Transverse colon (tissue), 4 donors: ENCODE measurements at regions not wholly inside any gene's neighbourhood (a gene's known extent, or its start where the extent isn't known, plus 50 kb on each side); places are given as distances from the start of the nearest gene placed in this dataset.

Experiments
- DNase-seq: peaks from one replicate; pipeline ENCODE4 v3.0.0-alpha.2; 2019
- H3K27ac ChIP-seq, 4 donors: fragments of 200-600 bp; sonication (generic); 2 replicates each; pipeline ENCODE4 v1.5.1; 2016 to 2018; ENCODE audit warnings: inconsistent platforms in 4 of 4
- H3K27me3 ChIP-seq: fragments of 200-600 bp; sonication (generic); 2 replicates; pipeline ENCODE4 v1.5.1; 2017; ENCODE audit warnings: inconsistent platforms
- H3K36me3 ChIP-seq, 4 donors: fragments of 200-600 bp; sonication (generic); 2 replicates each; pipeline ENCODE4 v1.5.1; 2017 to 2019; ENCODE audit warnings: inconsistent platforms in 4 of 4
- H3K4me1 ChIP-seq, 4 donors: fragments of 200-600 bp; sonication (generic); 2 replicates each; pipeline ENCODE4 v1.5.1; 2017 to 2020; ENCODE audit warnings: inconsistent platforms in 4 of 4
- H3K4me3 ChIP-seq, 4 donors: fragments of 200-600 bp; sonication (generic); 1 replicate in 1 of 4; 2 replicates in 3 of 4; pipeline versions ENCODE4 v1.5.1 to v1.6.1; 2017 to 2019; ENCODE audit warnings: inconsistent platforms in 4 of 4
- H3K9me3 ChIP-seq, 2 donors: fragments of 200-600 bp; sonication (generic); 2 replicates each; pipeline ENCODE4 v1.5.1; 2017 to 2019; ENCODE audit warnings: inconsistent platforms in 2 of 2
- CTCF ChIP-seq, 5 experiments: fragments of 200-600 bp in 3 of 5; fragments of 450-650 bp in 2 of 5; sonication (generic) in 3 of 5; IDR thresholded peaks; 1 replicate in 2 of 5; 2 replicates in 3 of 5; pipeline ENCODE4 v1.5.1; 2016 to 2017; ENCODE audit warnings: antibody characterized with exemption in 5 of 5, inconsistent platforms in 3 of 5, mild to moderate bottlenecking in 2 of 5, moderate library complexity in 1 of 5
- EP300 ChIP-seq: sonication (generic); formaldehyde crosslinking; IDR thresholded peaks from one replicate; pipeline ENCODE4 v1.6.1; 2017; ENCODE audit warnings: antibody characterized with exemption, low read depth
- POLR2A ChIP-seq: fragments of 450-650 bp; IDR thresholded peaks from one replicate; pipeline ENCODE4 v1.6.1; 2016; ENCODE audit warnings: antibody characterized with exemption, mild to moderate bottlenecking, moderate library complexity
- POLR2AphosphoS5 ChIP-seq, 3 donors: sonication (generic); formaldehyde crosslinking; IDR thresholded peaks; one replicate each; pipeline ENCODE4 v1.6.1; 2016; ENCODE audit warnings: antibody characterized with exemption in 3 of 3
- WGBS, 2 donors: methylation state at CpG; one replicate each; pipeline ENCODE4 v1.1.5; 2018; ENCODE audit warnings: low coverage in 1 of 2; 5-methylcytosine and 5-hydroxymethylcytosine counted together
- in situ Hi-C, 4 donors: fragments of 200-750 bp; cut with MboI; loops; one replicate each; pipeline versions ENCODE4 v1.15.0 to v1.15.1; 2017; ENCODE audit warnings: low sequenced_read_pairs in 3 of 4, low pct_ligation_motif_present in 1 of 4, low pct_unique_long_range_greater_than_20kb in 1 of 4
- intact Hi-C: fragments of 100-400 bp; cut with DNase I; formaldehyde crosslinking; loops from one replicate; pipeline ENCODE4 v1.15.1; 2023; ENCODE audit warnings: low total_unique reads

GRCh38 chr21:16309250-16309971 is 579.6 kb downstream of the USP25 start:
- intact Hi-C loops (no loop called here), in situ Hi-C loops (no loop called here)
- DNase-seq: no peak
- 78 to 86% methylated on average over 12 to 17 of the region's 17 CpGs for WGBS, 2 donors
- Histone ChIP-seq H3K27ac (no peak overlapping the region), H3K27me3 (no peaks in the 10 kb centered on the region), H3K4me1 (no peaks in the 10 kb centered on the region), H3K9me3 (no peaks in the 10 kb centered on the region), H3K36me3 (no peaks in the 10 kb centered on the region), H3K4me3 (no peak overlapping the region)
- TF ChIP-seq POLR2A (no peak), EP300 (no peak), POLR2AphosphoS5 (IDR thresholded peaks at IDR 0.05) (no peak), CTCF (IDR thresholded peaks at IDR 0.05) (no peak)

- no peaks in the 10 kb centered on the region for H3K27me3 ChIP-seq
- H3K4me3 ChIP-seq: no peak overlapping the region
- no peaks in the 10 kb centered on the region for H3K9me3 ChIP-seq
- intact Hi-C loops (no loop called here), in situ Hi-C loops (no loop called here)
- whole genome bisulfite sequencing, 2 donors: 80 to 90% methylated on average over 8 to 9 of the region's 9 CpGs
- no peak overlapping the region for H3K27ac ChIP-seq
- no peaks in the 10 kb centered on the region for H3K4me1 ChIP-seq
- H3K36me3 ChIP-seq: no peaks in the 10 kb centered on the region
- TF ChIP-seq POLR2AphosphoS5 (IDR thresholded peaks at IDR 0.05): no peak
- no peak for TF ChIP-seq EP300
- TF ChIP-seq CTCF (IDR thresholded peaks at IDR 0.05): no peak
- no peak for TF ChIP-seq POLR2A
- DNase-seq: no peak
These were observed 580.4 kb downstream of the USP25 start for GRCh38 chr21:16310176-16310575.

- TF ChIP-seq POLR2AphosphoS5 (IDR thresholded peaks at IDR 0.05) (no peak), CTCF (IDR thresholded peaks at IDR 0.05) (no peak), EP300 (no peak), POLR2A (no peak)
- intact Hi-C loops: no loop called here
- no peak for DNase-seq
- Histone ChIP-seq H3K4me3 (no peak overlapping the region), H3K27ac (no peak overlapping the region), H3K9me3 (no peaks in the 10 kb centered on the region), H3K27me3 (no peaks in the 10 kb centered on the region), H3K4me1 (no peaks in the 10 kb centered on the region), H3K36me3 (no peaks in the 10 kb centered on the region)
- 73 to 86% methylated on average over 3 of the region's 3 CpGs for WGBS, 2 donors
- in situ Hi-C loops: no loop called here
These were observed 581.4 kb downstream of the USP25 start for GRCh38 chr21:16311229-16311628.

- Histone ChIP-seq H3K9me3 (no peaks in the 10 kb centered on the region), H3K4me3 (no peak overlapping the region)
These were observed 582.5 kb downstream of the USP25 start for GRCh38 chr21:16312321-16312720.

More at GRCh38 chr21:16312321-16312720, 582.5 kb downstream of the USP25 start:
- no peak for TF ChIP-seq EP300
- no peak for TF ChIP-seq CTCF (IDR thresholded peaks at IDR 0.05)
- no peak for TF ChIP-seq POLR2A
- TF ChIP-seq POLR2AphosphoS5 (IDR thresholded peaks at IDR 0.05): no peak
- H3K36me3 ChIP-seq: no peaks in the 10 kb centered on the region
- DNase-seq: no peak
- no peaks in the 10 kb centered on the region for H3K4me1 ChIP-seq
- intact Hi-C loops (no loop called here), in situ Hi-C loops (no loop called here)
- no peaks in the 10 kb centered on the region for H3K27me3 ChIP-seq
- no peak overlapping the region for H3K27ac ChIP-seq
